GM12878 (cell line): ENCODE measurements at regions not wholly inside any gene's neighbourhood (a gene's known extent, or its start where the extent isn't known, plus 50 kb on each side); places are given as distances from the start of the nearest gene placed in this dataset.

ENCODE experiments used
- CTCF ChIP-seq, 3 experiments: IDR thresholded peaks in 2 of 3; conservative IDR thresholded peaks in 1 of 3; 2 replicates each; pipeline ENCODE4 v1.5.1; 2011; ENCODE audit warnings: low read depth in 3 of 3, low read length in 3 of 3, mild to moderate bottlenecking in 3 of 3, control low read depth in 2 of 3, moderate library complexity in 2 of 3, inconsistent platforms in 1 of 3, mixed read lengths in 1 of 3; ENCODE audit not compliant: control insufficient read depth in 2 of 3, insufficient read depth in 1 of 3; ENCODE audit errors: extremely low read depth in 1 of 3
- SKIL ChIP-seq: fragments of 450-650 bp; IDR thresholded peaks from 2 replicates; pipeline ENCODE4 v1.6.1; 2017; ENCODE audit warnings: mild to moderate bottlenecking, low read depth, inconsistent platforms; ENCODE audit not compliant: poor library complexity, severe bottlenecking
- TAF1 ChIP-seq: IDR thresholded peaks from 2 replicates; pipeline ENCODE4 v1.6.1; 2011; ENCODE audit warnings: mild to moderate bottlenecking, low read depth, low read length, borderline replicate concordance
- ZNF24 ChIP-seq: fragments of 450-650 bp; IDR thresholded peaks from 2 replicates; pipeline ENCODE4 v1.6.1; 2017; ENCODE audit warnings: antibody characterized with exemption, mild to moderate bottlenecking

- TF ChIP-seq TAF1 (no peak), SKIL (no peak), ZNF24 (no peak), CTCF (IDR thresholded peaks at IDR 0.05 in 2 of 3, conservative IDR thresholded peaks at IDR 0.05 in 1 of 3; ENCODE audit: control insufficient read depth in 2 of 3, extremely low read depth in 1 of 3, insufficient read depth in 1 of 3, low read depth in 3 of 3, low read length in 3 of 3) (no peak)
These were observed 59.0 kb downstream of the PTTG1 start for GRCh38 chr5:160480652-160481051.
